HL-60 (cell line): ENCODE measurements at regions not wholly inside any gene's neighbourhood (a gene's known extent, or its start where the extent isn't known, plus 50 kb on each side); places are given as distances from the start of the nearest gene placed in this dataset.

Experiments
- DNase-seq, 2 experiments: peaks; one replicate each; pipeline ENCODE4 v3.0.0-alpha.2; 2010 to 2020; ENCODE audit warnings: low read depth in 1 of 2, low spot score in 1 of 2
- H3K27ac ChIP-seq: fragments of 250-450 bp; sonication (Bioruptor Pico); replicated peaks from 2 replicates; pipeline ENCODE4 v1.5.1; 2020; ENCODE audit warnings: mild to moderate bottlenecking, moderate library complexity
- H3K27me3 ChIP-seq: fragments of 250-450 bp; sonication (Bioruptor Pico); 2 replicates; pipeline ENCODE4 v1.5.1; 2021; ENCODE audit warnings: mild to moderate bottlenecking, moderate library complexity; ENCODE audit not compliant: insufficient read depth, poor library complexity, severe bottlenecking
- H3K4me3 ChIP-seq: replicated peaks from 2 replicates; pipeline ENCODE4 v1.5.1; 2011; ENCODE audit warnings: mild to moderate bottlenecking, control low read depth, low read length; ENCODE audit not compliant: insufficient read depth
- GABPA ChIP-seq: IDR thresholded peaks from 2 replicates; pipeline ENCODE4 v1.6.1; 2012; ENCODE audit warnings: low read depth
- POLR2AphosphoS5 ChIP-seq: IDR thresholded peaks from 2 replicates; pipeline ENCODE4 v1.6.1; 2012; ENCODE audit warnings: low read depth
- SPI1 ChIP-seq: IDR thresholded peaks from 2 replicates; pipeline ENCODE4 v1.6.1; 2012; ENCODE audit warnings: low read depth, mild to moderate bottlenecking, borderline replicate concordance
- TF ChIP-seq, protein P1 (sequence below): IDR thresholded peaks from 2 replicates; pipeline ENCODE4 v1.6.1; 2012; ENCODE audit warnings: low read depth; ENCODE audit not compliant: insufficient replicate concordance
- TF ChIP-seq, protein P2 (sequence below): IDR thresholded peaks from one replicate; pipeline ENCODE4 v1.5.1; 2011; ENCODE audit warnings: low read length, control low read depth, inconsistent platforms; ENCODE audit not compliant: insufficient read depth

GRCh38 chrX:121802881-121803412, 755.5 kb downstream of the GLUD2 start:
- H3K4me3 ChIP-seq = no peak overlapping the region
- no peak overlapping the region for H3K27ac ChIP-seq
- TF ChIP-seq POLR2AphosphoS5 = no peak
- TF ChIP-seq, protein P1, sequence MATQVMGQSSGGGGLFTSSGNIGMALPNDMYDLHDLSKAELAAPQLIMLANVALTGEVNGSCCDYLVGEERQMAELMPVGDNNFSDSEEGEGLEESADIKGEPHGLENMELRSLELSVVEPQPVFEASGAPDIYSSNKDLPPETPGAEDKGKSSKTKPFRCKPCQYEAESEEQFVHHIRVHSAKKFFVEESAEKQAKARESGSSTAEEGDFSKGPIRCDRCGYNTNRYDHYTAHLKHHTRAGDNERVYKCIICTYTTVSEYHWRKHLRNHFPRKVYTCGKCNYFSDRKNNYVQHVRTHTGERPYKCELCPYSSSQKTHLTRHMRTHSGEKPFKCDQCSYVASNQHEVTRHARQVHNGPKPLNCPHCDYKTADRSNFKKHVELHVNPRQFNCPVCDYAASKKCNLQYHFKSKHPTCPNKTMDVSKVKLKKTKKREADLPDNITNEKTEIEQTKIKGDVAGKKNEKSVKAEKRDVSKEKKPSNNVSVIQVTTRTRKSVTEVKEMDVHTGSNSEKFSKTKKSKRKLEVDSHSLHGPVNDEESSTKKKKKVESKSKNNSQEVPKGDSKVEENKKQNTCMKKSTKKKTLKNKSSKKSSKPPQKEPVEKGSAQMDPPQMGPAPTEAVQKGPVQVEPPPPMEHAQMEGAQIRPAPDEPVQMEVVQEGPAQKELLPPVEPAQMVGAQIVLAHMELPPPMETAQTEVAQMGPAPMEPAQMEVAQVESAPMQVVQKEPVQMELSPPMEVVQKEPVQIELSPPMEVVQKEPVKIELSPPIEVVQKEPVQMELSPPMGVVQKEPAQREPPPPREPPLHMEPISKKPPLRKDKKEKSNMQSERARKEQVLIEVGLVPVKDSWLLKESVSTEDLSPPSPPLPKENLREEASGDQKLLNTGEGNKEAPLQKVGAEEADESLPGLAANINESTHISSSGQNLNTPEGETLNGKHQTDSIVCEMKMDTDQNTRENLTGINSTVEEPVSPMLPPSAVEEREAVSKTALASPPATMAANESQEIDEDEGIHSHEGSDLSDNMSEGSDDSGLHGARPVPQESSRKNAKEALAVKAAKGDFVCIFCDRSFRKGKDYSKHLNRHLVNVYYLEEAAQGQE = no peak
- TF ChIP-seq, protein P2, sequence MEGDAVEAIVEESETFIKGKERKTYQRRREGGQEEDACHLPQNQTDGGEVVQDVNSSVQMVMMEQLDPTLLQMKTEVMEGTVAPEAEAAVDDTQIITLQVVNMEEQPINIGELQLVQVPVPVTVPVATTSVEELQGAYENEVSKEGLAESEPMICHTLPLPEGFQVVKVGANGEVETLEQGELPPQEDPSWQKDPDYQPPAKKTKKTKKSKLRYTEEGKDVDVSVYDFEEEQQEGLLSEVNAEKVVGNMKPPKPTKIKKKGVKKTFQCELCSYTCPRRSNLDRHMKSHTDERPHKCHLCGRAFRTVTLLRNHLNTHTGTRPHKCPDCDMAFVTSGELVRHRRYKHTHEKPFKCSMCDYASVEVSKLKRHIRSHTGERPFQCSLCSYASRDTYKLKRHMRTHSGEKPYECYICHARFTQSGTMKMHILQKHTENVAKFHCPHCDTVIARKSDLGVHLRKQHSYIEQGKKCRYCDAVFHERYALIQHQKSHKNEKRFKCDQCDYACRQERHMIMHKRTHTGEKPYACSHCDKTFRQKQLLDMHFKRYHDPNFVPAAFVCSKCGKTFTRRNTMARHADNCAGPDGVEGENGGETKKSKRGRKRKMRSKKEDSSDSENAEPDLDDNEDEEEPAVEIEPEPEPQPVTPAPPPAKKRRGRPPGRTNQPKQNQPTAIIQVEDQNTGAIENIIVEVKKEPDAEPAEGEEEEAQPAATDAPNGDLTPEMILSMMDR = no peak
- TF ChIP-seq SPI1 = no peak
- TF ChIP-seq GABPA = no peak
- DNase-seq = no peak
- no peaks in the 10 kb centered on the region for H3K27me3 ChIP-seq

DNA sequence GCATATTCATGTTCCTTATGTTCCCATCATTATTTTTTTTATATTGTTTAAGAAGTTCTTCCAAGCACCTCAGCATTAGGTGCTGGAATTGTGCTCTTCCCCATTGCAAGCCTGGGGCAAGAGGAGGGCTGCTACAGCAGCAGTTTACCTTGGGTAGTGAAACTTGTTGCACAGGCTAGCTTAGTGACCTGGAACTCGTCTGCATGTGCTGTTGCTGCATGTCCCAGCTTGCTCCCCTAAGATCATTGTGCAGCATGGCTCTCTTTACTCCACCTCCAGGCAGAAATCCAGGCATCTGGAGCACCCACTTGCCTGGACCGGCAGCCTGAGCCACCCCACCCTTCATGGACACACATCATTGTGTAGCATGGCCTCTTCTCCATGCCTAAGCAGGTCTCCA, 776.0 kb downstream of the GLUD2 start:
- Histone ChIP-seq H3K27me3 (no peaks in the 10 kb centered on the region), H3K27ac (no peak overlapping the region), H3K4me3 (no peak overlapping the region)
- DNase-seq = no peak
- TF ChIP-seq SPI1 (no peak), GABPA (no peak), POLR2AphosphoS5 (no peak)
- TF ChIP-seq, protein P2 = no peak
- TF ChIP-seq, protein P1 = no peak

GRCh38 chrX:121831601-121832000, 784.2 kb downstream of the GLUD2 start:
- Histone ChIP-seq H3K27ac (no peak overlapping the region), H3K27me3 (no peaks in the 10 kb centered on the region), H3K4me3 (no peak overlapping the region)
- DNase-seq = no peak
- TF ChIP-seq GABPA = no peak
- TF ChIP-seq POLR2AphosphoS5 = no peak
- TF ChIP-seq, protein P2 = no peak
- no peak for TF ChIP-seq SPI1
- TF ChIP-seq, protein P1 = no peak
